Lower leg skin (tissue), 4 donors: ENCODE measurements at regions not wholly inside any gene's neighbourhood (a gene's known extent, or its start where the extent isn't known, plus 50 kb on each side); places are given as distances from the start of the nearest gene placed in this dataset.

Source experiments
- DNase-seq, 2 donors: peaks; one replicate each; pipeline ENCODE4 v3.0.0-alpha.2; 2019; ENCODE audit warnings: low spot score in 2 of 2
- H3K4me3 ChIP-seq: fragments of 200-600 bp; sonication (generic); 2 replicates; pipeline ENCODE4 v1.5.1; 2017; ENCODE audit warnings: mild to moderate bottlenecking, low read depth; ENCODE audit not compliant: poor library complexity, severe bottlenecking
- CTCF ChIP-seq, 3 donors: fragments of 450-650 bp; IDR thresholded peaks; one replicate each; pipeline ENCODE4 v1.5.1; 2016; ENCODE audit warnings: antibody characterized with exemption in 3 of 3, mild to moderate bottlenecking in 3 of 3, moderate library complexity in 2 of 3
- POLR2A ChIP-seq, 2 donors: fragments of 450-650 bp; IDR thresholded peaks; one replicate each; pipeline ENCODE4 v1.6.1; 2016 to 2017; ENCODE audit warnings: antibody characterized with exemption in 2 of 2, mild to moderate bottlenecking in 1 of 2, moderate library complexity in 1 of 2
- WGBS, 2 donors: methylation state at CpG; one replicate each; pipeline ENCODE4 v1.1.5; 2018; 5-methylcytosine and 5-hydroxymethylcytosine counted together
- intact Hi-C: fragments of 100-400 bp; cut with DNase I; formaldehyde crosslinking; loops from one replicate; pipeline ENCODE4 v1.15.0; 2023; ENCODE audit warnings: low total_unique reads

DNA sequence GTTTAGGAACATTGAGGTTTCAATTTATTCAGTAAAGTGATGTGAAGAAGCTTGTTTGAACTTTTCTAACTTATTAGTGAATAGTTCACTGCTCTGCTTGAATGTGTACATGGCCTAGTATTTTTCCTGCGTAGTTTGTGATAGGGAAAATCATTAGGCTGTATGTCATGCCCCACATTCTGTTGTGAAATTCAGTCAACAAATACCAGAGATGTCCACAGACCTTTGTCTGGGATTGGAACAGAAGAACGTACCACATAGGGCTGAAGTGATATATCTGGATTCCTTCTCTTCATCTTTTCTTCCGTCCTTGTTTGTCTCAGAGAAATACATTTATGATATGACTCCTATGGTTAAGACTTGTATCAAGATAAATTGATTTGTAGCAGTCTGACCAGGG, 88.8 kb upstream of the PLS3 start:
- DNase-seq: no peak
- H3K4me3 ChIP-seq: no peak overlapping the region
- intact Hi-C loops: no loop called here
- 79 to 93% methylated on average over 3 of the region's 3 CpGs for WGBS, 2 donors
- TF ChIP-seq POLR2A (IDR thresholded peaks at IDR 0.05): no peak
- TF ChIP-seq CTCF (IDR thresholded peaks at IDR 0.05): no peak

DNA sequence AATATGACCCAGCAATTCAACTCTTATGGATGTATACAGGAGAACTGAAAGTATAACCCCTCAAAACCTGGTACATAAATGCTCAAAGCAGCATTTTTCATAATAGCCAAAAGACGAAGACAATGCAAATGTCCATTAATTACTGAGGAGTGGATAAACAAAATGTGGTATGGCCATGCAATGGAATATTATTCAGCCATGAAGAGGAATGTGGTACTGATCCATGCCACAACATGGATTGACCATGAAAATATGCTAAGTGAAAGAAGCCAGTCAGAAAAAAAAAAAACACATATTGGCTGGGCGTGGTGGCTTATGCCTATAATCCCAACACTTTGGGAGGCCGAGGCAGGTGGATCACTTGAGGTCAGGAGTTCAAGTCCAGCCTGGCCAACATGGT, 74.5 kb upstream of the PLS3 start:
- DNase-seq: no peak
- 83 to 89% methylated on average over 3 of the region's 3 CpGs for WGBS, 2 donors
- TF ChIP-seq CTCF (IDR thresholded peaks at IDR 0.05) (no peak), POLR2A (IDR thresholded peaks at IDR 0.05) (no peak)
- intact Hi-C loops: no loop called here
- H3K4me3 ChIP-seq: no peak overlapping the region

- no peak overlapping the region for H3K4me3 ChIP-seq
- DNase-seq: no peak
- intact Hi-C loops: no loop called here
- TF ChIP-seq CTCF (IDR thresholded peaks at IDR 0.05): no peak
- no peak for TF ChIP-seq POLR2A (IDR thresholded peaks at IDR 0.05)
Measured at GRCh38 chrX:115487608-115488007, 73.4 kb upstream of the PLS3 start.

DNA sequence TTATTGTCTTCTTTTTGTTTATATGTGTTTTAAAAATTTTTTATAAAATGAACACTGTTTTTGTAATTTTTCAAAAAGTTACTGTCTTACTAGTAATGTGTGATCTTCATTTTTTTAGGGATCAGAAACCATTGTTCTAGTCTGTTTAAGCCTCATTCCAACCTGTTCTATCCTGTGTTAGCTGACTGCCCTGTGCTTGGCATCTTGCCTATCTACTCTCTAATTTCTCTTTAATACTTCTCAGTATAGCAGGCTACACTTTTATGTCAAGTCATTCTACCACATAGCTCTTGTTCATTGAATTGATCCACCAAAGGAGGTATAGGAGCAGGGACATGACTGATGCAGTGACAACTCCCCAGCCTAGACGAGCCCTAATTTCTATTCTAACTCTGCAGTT, 70.2 kb upstream of the PLS3 start:
- no peak for DNase-seq
- intact Hi-C loops: no loop called here
- no peak overlapping the region for H3K4me3 ChIP-seq
- 63 to 72% methylated on average over 1 of the region's 1 CpG for WGBS, 2 donors
- TF ChIP-seq POLR2A (IDR thresholded peaks at IDR 0.05): no peak
- TF ChIP-seq CTCF (IDR thresholded peaks at IDR 0.05): no peak

DNA sequence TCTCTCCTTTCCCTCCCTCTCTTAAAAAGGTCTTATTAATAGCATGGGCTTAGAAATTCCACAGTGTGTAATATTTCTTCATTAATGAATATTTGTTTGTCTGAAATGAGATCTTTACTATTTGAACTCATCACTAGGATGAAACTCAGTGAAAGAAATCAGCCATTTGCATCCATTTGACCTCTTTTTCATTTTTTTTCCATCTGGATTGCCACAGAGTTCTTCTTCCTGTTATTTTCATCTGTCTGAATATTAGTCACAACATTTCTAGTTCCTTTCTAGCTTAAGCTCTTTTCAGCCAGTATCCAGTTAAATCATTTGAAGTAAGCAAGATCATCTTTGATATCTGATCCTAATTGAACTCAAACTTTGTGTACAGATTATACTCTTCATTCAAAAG, 69.2 kb upstream of the PLS3 start:
- intact Hi-C loops: no loop called here
- H3K4me3 ChIP-seq: no peak overlapping the region
- no peak for TF ChIP-seq POLR2A (IDR thresholded peaks at IDR 0.05)
- no peak for DNase-seq

GRCh38 chrX:115493015-115493414, 68.0 kb upstream of the PLS3 start:
- 64 to 91% methylated on average over 1 of the region's 1 CpG for WGBS, 2 donors
- no peak overlapping the region for H3K4me3 ChIP-seq
- intact Hi-C loops: no loop called here
- DNase-seq: no peak
- TF ChIP-seq CTCF (IDR thresholded peaks at IDR 0.05) (no peak), POLR2A (IDR thresholded peaks at IDR 0.05) (no peak)
